DOHH2 (cell line): ENCODE measurements at regions not wholly inside any gene's neighbourhood (a gene's known extent, or its start where the extent isn't known, plus 50 kb on each side); places are given as distances from the start of the nearest gene placed in this dataset.

Experiments
- CTCF ChIP-seq: fragments of 200-600 bp; sonication (generic); IDR thresholded peaks from one replicate; pipeline ENCODE4 v1.5.1; 2014; ENCODE audit warnings: antibody characterized with exemption, mild to moderate bottlenecking, low read depth, low read length; ENCODE audit not compliant: poor library complexity, severe bottlenecking
- EZH2phosphoT487 ChIP-seq: fragments of 200-600 bp; sonication (generic); IDR thresholded peaks from 2 replicates; pipeline ENCODE4 v1.6.1; 2017; ENCODE audit warnings: borderline replicate concordance, mild to moderate bottlenecking, antibody characterized with exemption, low read length, moderate library complexity, mixed read lengths

- TF ChIP-seq CTCF, result no peak
- TF ChIP-seq EZH2phosphoT487, result no peak
Measured at GRCh38 chr2:57692395-57692794, 354.2 kb upstream of the VRK2 start.
